NB4 (cell line): ENCODE measurements at regions not wholly inside any gene's neighbourhood (a gene's known extent, or its start where the extent isn't known, plus 50 kb on each side); places are given as distances from the start of the nearest gene placed in this dataset.
"Not testable (repeated sequence)": the region's sequence is repeated elsewhere in the genome, so short reads cannot be mapped to it uniquely, and the experiment has no call there.

ENCODE experiments used
- DNase-seq: peaks from one replicate; pipeline ENCODE4 v3.0.0; 2010; ENCODE audit warnings: low read depth
- H3K4me3 ChIP-seq: one replicate; pipeline ENCODE4 v1.5.1; 2011; ENCODE audit warnings: mild to moderate bottlenecking, low read depth, low read length, moderate library complexity
- MYC ChIP-seq: IDR thresholded peaks from 2 replicates; pipeline ENCODE4 v1.6.1; 2011; ENCODE audit warnings: low read depth, low read length
- POLR2A ChIP-seq: IDR thresholded peaks from 2 replicates; pipeline ENCODE4 v1.6.1; 2011; ENCODE audit warnings: mild to moderate bottlenecking; ENCODE audit not compliant: insufficient read length; ENCODE audit errors: extremely low read depth
- TF ChIP-seq, protein P1 (sequence below): IDR thresholded peaks from 2 replicates; pipeline ENCODE4 v1.6.1; 2011; ENCODE audit warnings: low read depth, low read length
- TF ChIP-seq, protein P2 (sequence below): IDR thresholded peaks from one replicate; pipeline ENCODE4 v1.5.1; 2012; ENCODE audit warnings: low read depth, low read length

DNA sequence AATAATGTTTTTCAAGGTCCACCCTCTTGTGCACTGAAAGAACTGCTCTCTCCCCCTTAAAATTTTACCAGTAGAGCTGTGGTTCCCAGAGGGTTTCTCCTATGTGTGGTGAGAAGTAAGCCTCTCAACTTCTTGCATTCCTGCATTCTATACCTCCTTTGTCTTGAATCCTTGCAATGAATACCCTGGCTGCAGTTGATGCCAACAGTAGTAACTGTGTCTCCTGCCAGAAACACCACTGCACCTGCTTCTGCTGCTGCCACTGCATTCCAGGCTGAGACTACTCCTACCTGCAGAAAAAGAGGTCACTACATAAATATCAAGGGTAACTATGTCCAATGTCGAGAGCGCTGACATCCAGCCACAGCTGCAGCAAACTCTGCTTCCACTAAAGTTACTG, 203.7 kb downstream of the TMEM167A start:
- DNase-seq: no peak
- TF ChIP-seq POLR2A: no peak
- TF ChIP-seq MYC: no peak
- TF ChIP-seq, protein P1, sequence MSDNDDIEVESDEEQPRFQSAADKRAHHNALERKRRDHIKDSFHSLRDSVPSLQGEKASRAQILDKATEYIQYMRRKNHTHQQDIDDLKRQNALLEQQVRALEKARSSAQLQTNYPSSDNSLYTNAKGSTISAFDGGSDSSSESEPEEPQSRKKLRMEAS: no peak
- TF ChIP-seq, protein P2, sequence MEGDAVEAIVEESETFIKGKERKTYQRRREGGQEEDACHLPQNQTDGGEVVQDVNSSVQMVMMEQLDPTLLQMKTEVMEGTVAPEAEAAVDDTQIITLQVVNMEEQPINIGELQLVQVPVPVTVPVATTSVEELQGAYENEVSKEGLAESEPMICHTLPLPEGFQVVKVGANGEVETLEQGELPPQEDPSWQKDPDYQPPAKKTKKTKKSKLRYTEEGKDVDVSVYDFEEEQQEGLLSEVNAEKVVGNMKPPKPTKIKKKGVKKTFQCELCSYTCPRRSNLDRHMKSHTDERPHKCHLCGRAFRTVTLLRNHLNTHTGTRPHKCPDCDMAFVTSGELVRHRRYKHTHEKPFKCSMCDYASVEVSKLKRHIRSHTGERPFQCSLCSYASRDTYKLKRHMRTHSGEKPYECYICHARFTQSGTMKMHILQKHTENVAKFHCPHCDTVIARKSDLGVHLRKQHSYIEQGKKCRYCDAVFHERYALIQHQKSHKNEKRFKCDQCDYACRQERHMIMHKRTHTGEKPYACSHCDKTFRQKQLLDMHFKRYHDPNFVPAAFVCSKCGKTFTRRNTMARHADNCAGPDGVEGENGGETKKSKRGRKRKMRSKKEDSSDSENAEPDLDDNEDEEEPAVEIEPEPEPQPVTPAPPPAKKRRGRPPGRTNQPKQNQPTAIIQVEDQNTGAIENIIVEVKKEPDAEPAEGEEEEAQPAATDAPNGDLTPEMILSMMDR: no peak

DNA sequence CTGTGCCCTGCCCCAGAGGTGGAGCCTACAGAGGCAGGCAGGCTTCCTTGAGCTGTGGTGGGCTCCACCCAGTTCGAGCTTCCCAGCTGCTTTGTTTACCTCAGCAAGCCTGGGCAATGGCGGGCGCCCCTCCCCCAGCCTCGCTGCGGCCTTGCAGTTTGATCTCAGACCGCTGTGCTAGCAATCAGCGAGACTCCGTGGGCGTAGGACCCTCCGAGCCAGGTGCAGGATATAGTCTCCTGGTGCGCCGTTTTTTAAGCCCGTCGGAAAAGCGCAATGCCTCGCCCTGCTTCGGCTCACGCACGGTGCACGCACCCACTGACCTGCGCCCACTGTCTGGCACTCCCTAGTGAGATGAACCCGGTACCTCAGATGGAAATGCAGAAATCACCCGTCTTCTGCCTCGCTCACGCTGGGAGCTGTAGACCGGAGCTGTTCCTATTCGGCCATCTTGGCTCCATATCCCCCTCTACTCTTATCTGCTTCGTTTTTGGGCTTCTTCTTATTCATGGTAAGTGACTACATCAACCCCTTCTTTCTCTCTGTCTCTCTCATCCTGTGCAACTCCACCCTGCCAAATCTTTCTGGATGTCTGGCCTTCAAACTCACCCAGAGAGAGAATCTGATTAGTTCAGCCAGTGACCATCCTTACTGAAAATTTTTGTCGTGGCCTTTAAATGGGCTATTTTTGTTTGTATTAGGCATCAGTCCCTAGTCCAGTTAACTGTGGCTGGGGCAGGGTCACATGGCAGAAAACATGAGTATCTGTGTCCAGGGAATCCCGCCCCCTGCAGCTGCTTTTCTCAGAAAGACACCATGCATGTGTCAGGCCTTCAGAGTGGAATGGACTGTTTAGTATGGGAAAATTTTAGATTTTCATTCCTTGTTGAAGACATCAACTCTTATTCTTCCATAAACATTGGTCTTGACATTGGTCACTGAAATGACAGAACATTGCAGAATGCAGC, 204.6 kb downstream of the TMEM167A start:
- not testable (repeated sequence) for DNase-seq, H3K4me3 ChIP-seq

More for the DNA sequence above, 203.7 kb downstream of the TMEM167A start:
- no peak overlapping the region for H3K4me3 ChIP-seq

DNA sequence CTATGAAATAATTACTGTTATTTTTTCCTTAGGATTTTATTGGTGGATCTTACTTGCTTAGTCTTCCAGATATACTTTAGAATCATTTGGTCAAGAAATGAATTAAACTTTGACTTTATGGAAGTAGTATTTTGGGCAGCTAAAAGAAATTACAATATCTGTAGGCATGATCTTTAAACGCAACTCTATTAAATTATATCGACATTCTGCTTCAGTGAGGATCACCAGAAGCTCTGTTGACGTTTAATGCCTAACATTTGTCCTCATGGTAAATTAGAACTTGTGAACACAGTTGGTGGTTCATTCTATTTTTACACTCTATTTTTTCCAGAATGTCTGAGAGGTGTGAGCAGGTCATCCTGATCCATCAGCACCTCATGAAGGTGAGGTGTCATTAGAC, 211.6 kb downstream of the TMEM167A start:
- H3K4me3 ChIP-seq: no peak overlapping the region
- DNase-seq: no peak
- no peak for TF ChIP-seq MYC

DNA sequence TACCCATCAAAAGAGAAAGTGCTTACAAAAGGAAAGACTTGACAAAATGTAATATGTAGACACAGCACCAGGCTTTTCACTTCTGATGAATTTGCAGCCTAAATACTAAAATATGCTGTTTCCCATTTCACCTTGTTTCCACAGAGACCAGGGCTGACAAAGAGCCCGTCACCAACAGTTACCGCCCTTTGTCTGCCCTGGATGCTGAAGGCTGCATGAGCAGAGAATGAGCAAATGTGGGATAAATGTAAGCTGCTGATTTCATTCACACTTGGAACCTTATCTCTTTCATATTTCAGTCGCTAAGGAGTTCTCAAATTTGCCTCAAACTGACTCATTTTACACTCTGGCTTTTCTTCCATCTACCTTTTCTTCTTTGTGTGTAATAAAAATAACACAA, 213.9 kb downstream of the TMEM167A start:
- DNase-seq: no peak
- TF ChIP-seq MYC: no peak
- TF ChIP-seq, protein P1: no peak
- no peak for TF ChIP-seq POLR2A
- TF ChIP-seq, protein P2: no peak
- H3K4me3 ChIP-seq: no peak overlapping the region

DNA sequence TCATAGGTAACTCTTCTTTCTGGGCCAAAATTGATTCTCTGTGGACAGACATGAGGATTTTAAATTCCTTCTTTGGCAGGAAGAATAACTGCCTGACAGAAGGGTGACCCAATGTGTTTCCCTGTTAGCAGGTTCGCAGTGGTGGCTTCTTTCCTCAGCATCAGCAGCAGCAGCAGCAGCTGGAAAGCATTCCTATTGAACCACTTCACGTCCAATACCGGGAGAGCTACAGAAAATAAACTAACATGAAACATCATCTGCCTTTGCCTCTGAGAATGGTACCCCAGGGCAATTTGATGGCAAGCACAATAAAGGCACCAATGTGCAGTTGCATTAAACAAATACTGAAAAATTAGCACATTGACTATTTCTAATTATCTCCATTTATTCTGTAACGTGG, 214.5 kb downstream of the TMEM167A start:
- DNase-seq: no peak
- TF ChIP-seq, protein P2: no peak
- TF ChIP-seq, protein P1: no peak
- TF ChIP-seq MYC: no peak
- no peak for TF ChIP-seq POLR2A
- H3K4me3 ChIP-seq: no peak overlapping the region

DNA sequence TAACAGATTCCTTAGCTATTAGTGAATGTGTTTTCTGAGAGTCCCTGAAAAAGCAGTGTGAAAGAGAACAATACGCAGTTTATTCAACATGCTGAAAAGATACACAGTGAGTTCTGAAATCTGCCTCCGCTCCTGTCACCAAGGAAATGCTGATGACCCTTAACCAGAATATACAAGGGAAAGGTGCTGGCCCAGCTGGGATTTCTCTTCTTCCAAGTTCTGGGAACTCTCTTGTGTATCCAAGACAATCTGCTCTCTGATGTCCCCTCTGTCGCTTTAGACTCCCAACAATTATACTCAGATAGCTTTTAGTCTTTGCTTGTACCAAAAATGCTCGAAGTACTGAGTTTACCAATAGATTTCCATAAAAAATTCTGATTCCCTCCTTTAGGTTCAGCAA, 214.9 kb downstream of the TMEM167A start:
- no peak for DNase-seq
- H3K4me3 ChIP-seq: no peak overlapping the region
- TF ChIP-seq POLR2A (no peak), MYC (no peak)
- TF ChIP-seq, protein P2: no peak
- TF ChIP-seq, protein P1: no peak
